ENCODE measurements at regions not wholly inside any gene's neighbourhood (a gene's known extent, or its start where the extent isn't known, plus 50 kb on each side); places are given as distances from the start of the nearest gene placed in this dataset.

DNA sequence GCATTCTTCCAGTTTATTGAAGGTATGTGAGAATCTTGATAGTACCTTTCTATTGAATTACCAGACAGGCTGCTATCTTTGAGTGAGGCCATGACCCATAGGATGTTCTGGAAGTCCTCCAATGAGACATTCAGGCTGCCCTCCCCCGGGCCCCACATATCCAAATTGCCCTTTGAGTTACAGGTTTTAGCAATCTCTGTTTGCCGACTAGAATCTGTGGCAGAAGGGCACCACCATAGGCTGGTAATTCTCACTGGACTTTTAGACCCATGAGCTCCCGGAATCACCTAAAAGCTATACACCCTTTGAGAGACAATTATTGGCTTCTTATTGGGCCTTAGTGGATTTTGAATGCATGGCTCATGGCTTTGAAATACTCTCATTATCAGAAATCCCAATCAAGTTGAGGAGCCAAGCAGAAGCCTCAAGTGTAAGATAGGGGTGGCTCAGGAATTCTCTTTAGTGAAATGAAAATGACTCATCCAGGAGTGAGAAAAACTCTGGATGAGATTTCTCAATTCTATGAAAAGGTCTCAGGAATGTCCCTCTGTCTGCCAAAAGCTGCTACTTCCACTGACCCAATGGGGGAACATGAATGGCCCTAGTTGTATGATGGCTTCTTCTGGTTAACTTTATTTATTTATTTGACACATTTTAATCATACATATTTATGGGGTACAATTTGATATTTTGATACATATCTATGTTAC lies 172.1 kb upstream of the CSNK1A1L start:
- 62% methylated on average over 3 of the region's 3 CpGs for WGBS
- H3K9me3 ChIP-seq, result no peaks in the 10 kb centered on the region
- no peaks in the 10 kb centered on the region for H3K36me3 ChIP-seq
- TF ChIP-seq POLR2A (IDR thresholded peaks at IDR 0.05) (no peak), EP300 (IDR thresholded peaks at IDR 0.05) (no peak), POLR2AphosphoS5 (IDR thresholded peaks at IDR 0.05) (no peak)
- TF ChIP-seq, protein P1, sequence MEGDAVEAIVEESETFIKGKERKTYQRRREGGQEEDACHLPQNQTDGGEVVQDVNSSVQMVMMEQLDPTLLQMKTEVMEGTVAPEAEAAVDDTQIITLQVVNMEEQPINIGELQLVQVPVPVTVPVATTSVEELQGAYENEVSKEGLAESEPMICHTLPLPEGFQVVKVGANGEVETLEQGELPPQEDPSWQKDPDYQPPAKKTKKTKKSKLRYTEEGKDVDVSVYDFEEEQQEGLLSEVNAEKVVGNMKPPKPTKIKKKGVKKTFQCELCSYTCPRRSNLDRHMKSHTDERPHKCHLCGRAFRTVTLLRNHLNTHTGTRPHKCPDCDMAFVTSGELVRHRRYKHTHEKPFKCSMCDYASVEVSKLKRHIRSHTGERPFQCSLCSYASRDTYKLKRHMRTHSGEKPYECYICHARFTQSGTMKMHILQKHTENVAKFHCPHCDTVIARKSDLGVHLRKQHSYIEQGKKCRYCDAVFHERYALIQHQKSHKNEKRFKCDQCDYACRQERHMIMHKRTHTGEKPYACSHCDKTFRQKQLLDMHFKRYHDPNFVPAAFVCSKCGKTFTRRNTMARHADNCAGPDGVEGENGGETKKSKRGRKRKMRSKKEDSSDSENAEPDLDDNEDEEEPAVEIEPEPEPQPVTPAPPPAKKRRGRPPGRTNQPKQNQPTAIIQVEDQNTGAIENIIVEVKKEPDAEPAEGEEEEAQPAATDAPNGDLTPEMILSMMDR (IDR thresholded peaks at IDR 0.05), result no peak
- H3K27ac ChIP-seq, result no peak overlapping the region
- H3K27me3 ChIP-seq, result no peaks in the 10 kb centered on the region
- H3K4me3 ChIP-seq, result no peak overlapping the region
- no peaks in the 10 kb centered on the region for H3K4me1 ChIP-seq
- no peak for DNase-seq (ENCODE audit: low spot score in 2 of 2)

DNA sequence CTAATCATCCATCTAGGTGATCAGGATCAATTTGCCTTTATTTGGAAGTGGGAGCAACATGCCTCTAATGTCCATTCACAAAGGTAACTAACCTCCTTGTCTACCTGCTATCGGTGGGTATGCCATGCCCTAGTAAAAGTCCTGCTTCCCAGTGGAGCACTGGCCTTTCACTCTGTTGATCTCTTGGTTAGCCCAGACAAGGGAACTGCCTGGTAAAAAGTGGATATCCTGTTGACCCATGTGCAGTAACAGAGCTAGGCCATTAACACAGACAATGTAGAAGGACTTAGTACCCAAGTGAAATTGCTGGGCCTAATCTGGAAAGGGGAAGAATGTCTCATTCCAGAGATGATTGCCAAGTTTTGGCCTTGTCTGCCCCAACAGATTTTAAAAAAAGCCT lies 171.5 kb upstream of the CSNK1A1L start:
- no peaks in the 10 kb centered on the region for H3K4me1 ChIP-seq
- DNase-seq (ENCODE audit: low spot score in 2 of 2), result no peak
- H3K9me3 ChIP-seq, result no peaks in the 10 kb centered on the region
- H3K36me3 ChIP-seq, result no peaks in the 10 kb centered on the region
- no peak for TF ChIP-seq POLR2AphosphoS5 (IDR thresholded peaks at IDR 0.05)
- no peak for TF ChIP-seq EP300 (IDR thresholded peaks at IDR 0.05)
- no peak for TF ChIP-seq POLR2A (IDR thresholded peaks at IDR 0.05)
- TF ChIP-seq, protein P1 (IDR thresholded peaks at IDR 0.05), result no peak
- WGBS, result 78% methylated on average over 1 of the region's 1 CpG
- no peak overlapping the region for H3K4me3 ChIP-seq
- no peaks in the 10 kb centered on the region for H3K27me3 ChIP-seq
- H3K27ac ChIP-seq, result no peak overlapping the region

- 66% methylated on average over 6 of the region's 6 CpGs for WGBS
- H3K27me3 ChIP-seq, result no peaks in the 10 kb centered on the region
- no peak overlapping the region for H3K4me3 ChIP-seq
- TF ChIP-seq, protein P1 (IDR thresholded peaks at IDR 0.05), result no peak
- TF ChIP-seq POLR2AphosphoS5 (IDR thresholded peaks at IDR 0.05) (no peak), EP300 (IDR thresholded peaks at IDR 0.05) (no peak), POLR2A (IDR thresholded peaks at IDR 0.05) (no peak)
- H3K9me3 ChIP-seq, result no peaks in the 10 kb centered on the region
- no peaks in the 10 kb centered on the region for H3K4me1 ChIP-seq
- no peaks in the 10 kb centered on the region for H3K36me3 ChIP-seq
- H3K27ac ChIP-seq, result no peak overlapping the region
- DNase-seq (ENCODE audit: low spot score in 2 of 2), result no peak
Measured at GRCh38 chr13:37274569-37275497, 169.4 kb upstream of the CSNK1A1L start.

GRCh38 chr13:37273836-37274235 lies 168.4 kb upstream of the CSNK1A1L start:
- H3K4me3 ChIP-seq, result no peak overlapping the region
- no peaks in the 10 kb centered on the region for H3K9me3 ChIP-seq
- no peaks in the 10 kb centered on the region for H3K4me1 ChIP-seq
- no peak overlapping the region for H3K27ac ChIP-seq
- DNase-seq (ENCODE audit: low spot score in 2 of 2), result no peak
- no peaks in the 10 kb centered on the region for H3K36me3 ChIP-seq
- TF ChIP-seq, protein P1 (IDR thresholded peaks at IDR 0.05), result no peak
- TF ChIP-seq EP300 (IDR thresholded peaks at IDR 0.05) (no peak), POLR2AphosphoS5 (IDR thresholded peaks at IDR 0.05) (no peak), POLR2A (IDR thresholded peaks at IDR 0.05) (no peak)
- H3K27me3 ChIP-seq, result no peaks in the 10 kb centered on the region
- 15% methylated on average over 1 of the region's 1 CpG for WGBS
